Liver (tissue), 8 donors: ENCODE measurements at regions not wholly inside any gene's neighbourhood (a gene's known extent, or its start where the extent isn't known, plus 50 kb on each side); places are given as distances from the start of the nearest gene placed in this dataset.

ENCODE experiments used
- DNase-seq: peaks from one replicate; pipeline ENCODE4 v3.0.0-alpha.2; 2017; ENCODE audit warnings: low spot score
- H3K27ac ChIP-seq, 2 donors: one replicate each; pipeline ENCODE4 v1.7.0; 2013; ENCODE audit warnings: inconsistent platforms in 2 of 2, low read length in 2 of 2, control low read depth in 1 of 2, low read depth in 1 of 2, mild to moderate bottlenecking in 1 of 2
- H3K27me3 ChIP-seq, 4 donors: one replicate each; pipeline versions ENCODE4 v1.6.1 to v1.7.0; 2013; ENCODE audit warnings: low read length in 3 of 4, inconsistent platforms in 1 of 4, mild to moderate bottlenecking in 1 of 4, moderate library complexity in 1 of 4; ENCODE audit not compliant: control insufficient read depth in 4 of 4, insufficient read depth in 4 of 4
- H3K36me3 ChIP-seq, 4 donors: one replicate each; pipeline versions ENCODE4 v1.6.1 to v1.7.0; 2013; ENCODE audit warnings: low read length in 3 of 4, mild to moderate bottlenecking in 3 of 4, low read depth in 1 of 4, moderate library complexity in 1 of 4; ENCODE audit not compliant: control insufficient read depth in 4 of 4, insufficient read depth in 3 of 4
- H3K4me1 ChIP-seq, 4 donors: one replicate each; pipeline versions ENCODE4 v1.6.1 to v1.7.0; 2013; ENCODE audit warnings: low read length in 3 of 4, mild to moderate bottlenecking in 3 of 4, moderate library complexity in 1 of 4; ENCODE audit not compliant: control insufficient read depth in 4 of 4, insufficient read depth in 4 of 4
- H3K4me3 ChIP-seq, 3 donors: one replicate each; pipeline versions ENCODE4 v1.6.1 to v1.7.0; 2013; ENCODE audit warnings: low read length in 3 of 3, control low read depth in 1 of 3, low read depth in 1 of 3, mild to moderate bottlenecking in 1 of 3
- H3K9ac ChIP-seq, 2 donors: one replicate each; pipeline ENCODE4 v1.7.0; 2013; ENCODE audit warnings: low read length in 2 of 2, mild to moderate bottlenecking in 2 of 2, moderate library complexity in 2 of 2, control low read depth in 1 of 2, low read depth in 1 of 2
- H3K9me3 ChIP-seq, 4 donors: one replicate each; pipeline versions ENCODE4 v1.6.1 to v1.7.0; 2013; ENCODE audit warnings: low read length in 3 of 4; ENCODE audit not compliant: control insufficient read depth in 4 of 4
- CTCF ChIP-seq: fragments of 150-350 bp; IDR thresholded peaks from 2 replicates; pipeline ENCODE4 v1.5.1; 2017; ENCODE audit warnings: improper control_type of control experiment, low read depth, low read length; ENCODE audit not compliant: missing input control
- FOXA1 ChIP-seq: IDR thresholded peaks from 2 replicates; pipeline ENCODE4 v1.6.1; 2016; ENCODE audit warnings: antibody characterized with exemption
- FOXA2 ChIP-seq: IDR thresholded peaks from 2 replicates; pipeline ENCODE4 v1.6.1; 2016; ENCODE audit warnings: antibody characterized with exemption
- GABPA ChIP-seq, 2 donors: IDR thresholded peaks in 1 of 2; conservative IDR thresholded peaks in 1 of 2; 2 replicates each; pipeline ENCODE4 v1.6.1; 2016; ENCODE audit warnings: antibody characterized with exemption in 2 of 2, mild to moderate bottlenecking in 1 of 2, moderate library complexity in 1 of 2
- HNF4A ChIP-seq, 2 donors: conservative IDR thresholded peaks; 2 replicates each; pipeline ENCODE4 v1.6.1; 2016; ENCODE audit warnings: antibody characterized with exemption in 2 of 2, mild to moderate bottlenecking in 2 of 2
- MAX ChIP-seq: IDR thresholded peaks from 2 replicates; pipeline ENCODE4 v1.6.1; 2016; ENCODE audit warnings: antibody characterized with exemption
- NR2F2 ChIP-seq: IDR thresholded peaks from 2 replicates; pipeline ENCODE4 v1.6.1; 2016; ENCODE audit warnings: antibody characterized with exemption
- RAD21 ChIP-seq, 2 donors: IDR thresholded peaks; 2 replicates each; pipeline ENCODE4 v1.6.1; 2016; ENCODE audit warnings: antibody characterized with exemption in 2 of 2, mild to moderate bottlenecking in 2 of 2
- RXRA ChIP-seq, 2 donors: IDR thresholded peaks; 2 replicates each; pipeline ENCODE4 v1.6.1; 2017 to 2018; ENCODE audit warnings: antibody characterized with exemption in 2 of 2, mild to moderate bottlenecking in 1 of 2
- TAF1 ChIP-seq: conservative IDR thresholded peaks from 2 replicates; pipeline ENCODE4 v1.6.1; 2016; ENCODE audit warnings: antibody characterized with exemption, mild to moderate bottlenecking
- YY1 ChIP-seq: IDR thresholded peaks from 2 replicates; pipeline ENCODE4 v1.6.1; 2016; ENCODE audit warnings: antibody characterized with exemption, mild to moderate bottlenecking
- WGBS: extraction: QIAGEN DNeasy Blood & Tissue Kit; methylation state at CpG from one replicate; pipeline ENCODE4 v1.1.7; 2013; 5-methylcytosine and 5-hydroxymethylcytosine counted together
- TF ChIP-seq, protein P1 (sequence below): IDR thresholded peaks from 2 replicates; pipeline ENCODE4 v1.6.1; 2016; ENCODE audit warnings: antibody characterized with exemption, mild to moderate bottlenecking
- TF ChIP-seq, protein P2 (sequence below): IDR thresholded peaks from 2 replicates; pipeline ENCODE4 v1.6.1; 2016; ENCODE audit warnings: antibody characterized with exemption
- TF ChIP-seq, protein P3 (sequence below): IDR thresholded peaks from 2 replicates; pipeline ENCODE4 v1.6.1; 2016; ENCODE audit warnings: antibody characterized with exemption
- donor health status: healthy.
- donor health status: healthy.
- donor health status: healthy.
- donor health status: healthy.
- donor health status: healthy.

- Histone ChIP-seq H3K4me1 (no peaks in the 10 kb centered on the region), H3K4me3 (no peak overlapping the region), H3K27me3 (no peaks in the 10 kb centered on the region), H3K27ac (no peak overlapping the region), H3K36me3 (no peaks in the 10 kb centered on the region), H3K9me3 (no peaks in the 10 kb centered on the region), H3K9ac (no peak overlapping the region)
- DNase-seq: no peak
- TF ChIP-seq, protein P1, sequence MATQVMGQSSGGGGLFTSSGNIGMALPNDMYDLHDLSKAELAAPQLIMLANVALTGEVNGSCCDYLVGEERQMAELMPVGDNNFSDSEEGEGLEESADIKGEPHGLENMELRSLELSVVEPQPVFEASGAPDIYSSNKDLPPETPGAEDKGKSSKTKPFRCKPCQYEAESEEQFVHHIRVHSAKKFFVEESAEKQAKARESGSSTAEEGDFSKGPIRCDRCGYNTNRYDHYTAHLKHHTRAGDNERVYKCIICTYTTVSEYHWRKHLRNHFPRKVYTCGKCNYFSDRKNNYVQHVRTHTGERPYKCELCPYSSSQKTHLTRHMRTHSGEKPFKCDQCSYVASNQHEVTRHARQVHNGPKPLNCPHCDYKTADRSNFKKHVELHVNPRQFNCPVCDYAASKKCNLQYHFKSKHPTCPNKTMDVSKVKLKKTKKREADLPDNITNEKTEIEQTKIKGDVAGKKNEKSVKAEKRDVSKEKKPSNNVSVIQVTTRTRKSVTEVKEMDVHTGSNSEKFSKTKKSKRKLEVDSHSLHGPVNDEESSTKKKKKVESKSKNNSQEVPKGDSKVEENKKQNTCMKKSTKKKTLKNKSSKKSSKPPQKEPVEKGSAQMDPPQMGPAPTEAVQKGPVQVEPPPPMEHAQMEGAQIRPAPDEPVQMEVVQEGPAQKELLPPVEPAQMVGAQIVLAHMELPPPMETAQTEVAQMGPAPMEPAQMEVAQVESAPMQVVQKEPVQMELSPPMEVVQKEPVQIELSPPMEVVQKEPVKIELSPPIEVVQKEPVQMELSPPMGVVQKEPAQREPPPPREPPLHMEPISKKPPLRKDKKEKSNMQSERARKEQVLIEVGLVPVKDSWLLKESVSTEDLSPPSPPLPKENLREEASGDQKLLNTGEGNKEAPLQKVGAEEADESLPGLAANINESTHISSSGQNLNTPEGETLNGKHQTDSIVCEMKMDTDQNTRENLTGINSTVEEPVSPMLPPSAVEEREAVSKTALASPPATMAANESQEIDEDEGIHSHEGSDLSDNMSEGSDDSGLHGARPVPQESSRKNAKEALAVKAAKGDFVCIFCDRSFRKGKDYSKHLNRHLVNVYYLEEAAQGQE: no peak
- TF ChIP-seq, protein P2, sequence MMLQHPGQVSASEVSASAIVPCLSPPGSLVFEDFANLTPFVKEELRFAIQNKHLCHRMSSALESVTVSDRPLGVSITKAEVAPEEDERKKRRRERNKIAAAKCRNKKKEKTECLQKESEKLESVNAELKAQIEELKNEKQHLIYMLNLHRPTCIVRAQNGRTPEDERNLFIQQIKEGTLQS: no peak
- TF ChIP-seq YY1 (no peak), MAX (no peak), RAD21 (IDR thresholded peaks at IDR 0.05) (no peak), CTCF (no peak), FOXA2 (no peak)
- 73% methylated on average over 1 of the region's 1 CpG for WGBS
Measured at GRCh38 chr4:156336511-156336910, 382.8 kb upstream of the CTSO start.

GRCh38 chr4:156335721-156336120 is 382.1 kb upstream of the CTSO start:
- Histone ChIP-seq H3K36me3 (no peaks in the 10 kb centered on the region), H3K4me1 (no peaks in the 10 kb centered on the region), H3K27me3 (no peaks in the 10 kb centered on the region), H3K9me3 (no peaks in the 10 kb centered on the region), H3K4me3 (no peak overlapping the region), H3K27ac (no peak overlapping the region), H3K9ac (no peak overlapping the region)
- DNase-seq: no peak
- TF ChIP-seq GABPA (IDR thresholded peaks at IDR 0.05 in 1 of 2, conservative IDR thresholded peaks at IDR 0.05 in 1 of 2) (no peak), RAD21 (IDR thresholded peaks at IDR 0.05) (no peak), TAF1 (no peak), RXRA (IDR thresholded peaks at IDR 0.05) (no peak), CTCF (no peak), NR2F2 (no peak), HNF4A (conservative IDR thresholded peaks at IDR 0.05) (no peak), YY1 (no peak), FOXA1 (no peak)
- TF ChIP-seq, protein P1: no peak
- TF ChIP-seq, protein P3, sequence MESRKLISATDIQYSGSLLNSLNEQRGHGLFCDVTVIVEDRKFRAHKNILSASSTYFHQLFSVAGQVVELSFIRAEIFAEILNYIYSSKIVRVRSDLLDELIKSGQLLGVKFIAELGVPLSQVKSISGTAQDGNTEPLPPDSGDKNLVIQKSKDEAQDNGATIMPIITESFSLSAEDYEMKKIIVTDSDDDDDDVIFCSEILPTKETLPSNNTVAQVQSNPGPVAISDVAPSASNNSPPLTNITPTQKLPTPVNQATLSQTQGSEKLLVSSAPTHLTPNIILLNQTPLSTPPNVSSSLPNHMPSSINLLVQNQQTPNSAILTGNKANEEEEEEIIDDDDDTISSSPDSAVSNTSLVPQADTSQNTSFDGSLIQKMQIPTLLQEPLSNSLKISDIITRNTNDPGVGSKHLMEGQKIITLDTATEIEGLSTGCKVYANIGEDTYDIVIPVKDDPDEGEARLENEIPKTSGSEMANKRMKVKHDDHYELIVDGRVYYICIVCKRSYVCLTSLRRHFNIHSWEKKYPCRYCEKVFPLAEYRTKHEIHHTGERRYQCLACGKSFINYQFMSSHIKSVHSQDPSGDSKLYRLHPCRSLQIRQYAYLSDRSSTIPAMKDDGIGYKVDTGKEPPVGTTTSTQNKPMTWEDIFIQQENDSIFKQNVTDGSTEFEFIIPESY: no peak
- TF ChIP-seq, protein P2: no peak
- 97% methylated on average over 1 of the region's 1 CpG for WGBS
